Activated CD4-positive, alpha-beta T cell treated with anti-CD3 and anti-CD28 coated beads, Interleukin-2, amount 50 U/mL, for 16 hours (primary cell): ENCODE measurements at regions not wholly inside any gene's neighbourhood (a gene's known extent, or its start where the extent isn't known, plus 50 kb on each side); places are given as distances from the start of the nearest gene placed in this dataset.
"Not testable (repeated sequence)": the region's sequence is repeated elsewhere in the genome, so short reads cannot be mapped to it uniquely, and the experiment has no call there.

ENCODE experiments used
- DNase-seq: peaks from one replicate; pipeline ENCODE4 v3.0.0-alpha.2; 2020

DNA sequence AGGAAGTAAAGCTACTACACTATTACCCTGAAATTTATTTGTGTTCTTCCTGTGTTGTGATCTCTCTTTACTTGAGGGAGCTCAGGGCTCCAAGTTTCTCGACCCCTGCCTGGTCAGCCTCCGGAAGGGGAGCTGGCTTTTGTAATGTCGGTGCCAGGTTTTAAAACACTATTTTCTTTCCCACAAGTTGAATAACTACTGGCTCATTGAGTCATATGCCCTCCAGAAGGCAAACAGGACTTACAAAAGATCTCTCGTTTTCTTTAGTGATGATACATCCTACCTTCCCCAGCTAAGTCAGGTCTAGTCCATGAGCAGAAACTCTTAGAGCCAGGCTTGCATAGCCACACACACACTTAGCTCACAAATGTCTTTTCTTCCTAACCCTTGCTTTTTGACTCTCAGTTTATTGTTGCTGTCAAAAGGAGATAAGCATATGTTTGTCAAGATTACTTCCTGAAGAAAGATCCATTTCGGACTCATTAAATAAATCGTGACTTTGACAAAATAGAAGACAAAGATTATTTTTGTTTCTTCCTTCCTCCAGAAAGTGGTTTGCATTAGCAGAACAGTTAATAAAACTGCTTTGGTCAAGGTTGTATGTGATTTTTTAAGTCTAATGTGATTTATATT lies 209.8 kb upstream of the FLRT2 start:
- no peak for DNase-seq

GRCh38 chr14:85325134-85326017 lies 204.6 kb upstream of the FLRT2 start:
- no peak for DNase-seq

DNA sequence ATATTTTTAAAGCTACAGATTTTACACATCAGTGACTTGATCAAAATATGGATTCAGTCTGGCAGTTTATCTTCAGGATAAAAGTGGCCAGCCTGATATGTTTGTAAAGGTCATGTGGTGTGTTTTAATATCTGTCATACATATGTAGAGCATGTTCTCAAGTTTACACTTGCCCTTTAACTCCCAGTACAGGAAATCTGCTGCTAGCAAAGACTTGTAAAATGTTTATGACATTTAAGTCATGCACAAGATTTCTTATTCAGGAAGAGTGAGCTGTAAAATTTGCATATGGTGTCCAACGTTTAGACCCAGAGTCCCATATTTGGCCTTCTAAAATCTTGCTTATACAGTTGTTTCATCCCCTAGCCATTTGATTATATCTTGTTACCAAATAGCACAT lies 197.5 kb upstream of the FLRT2 start:
- DNase-seq: no peak

- no peak for DNase-seq
Measured at GRCh38 chr14:85333313-85333712, 196.6 kb upstream of the FLRT2 start.

- no peak for DNase-seq
Measured at GRCh38 chr14:85333841-85334240, 196.1 kb upstream of the FLRT2 start.

- DNase-seq: no peak
Measured at GRCh38 chr14:85334316-85334715, 195.6 kb upstream of the FLRT2 start.

DNA sequence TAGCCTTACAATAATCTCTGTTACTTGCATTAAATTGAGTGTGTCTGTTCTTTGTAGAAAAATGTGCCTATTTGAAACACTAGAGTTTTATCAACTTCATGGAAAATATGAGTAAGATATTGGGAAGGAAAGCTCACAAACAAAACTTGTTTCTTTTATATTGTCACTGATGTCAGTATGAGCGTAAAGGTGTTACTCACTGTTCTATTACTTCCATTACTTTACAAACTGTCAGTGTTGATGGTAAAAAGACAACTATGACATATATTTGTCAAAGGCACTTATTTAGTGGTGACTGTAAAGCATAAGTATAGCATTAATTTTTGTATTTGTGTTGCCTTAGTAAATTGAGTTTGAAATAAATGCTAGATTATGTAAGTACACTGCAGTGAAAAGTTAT lies 193.7 kb upstream of the FLRT2 start:
- no peak for DNase-seq

- DNase-seq: no peak
Measured at GRCh38 chr14:85336817-85337216, 193.1 kb upstream of the FLRT2 start.

DNA sequence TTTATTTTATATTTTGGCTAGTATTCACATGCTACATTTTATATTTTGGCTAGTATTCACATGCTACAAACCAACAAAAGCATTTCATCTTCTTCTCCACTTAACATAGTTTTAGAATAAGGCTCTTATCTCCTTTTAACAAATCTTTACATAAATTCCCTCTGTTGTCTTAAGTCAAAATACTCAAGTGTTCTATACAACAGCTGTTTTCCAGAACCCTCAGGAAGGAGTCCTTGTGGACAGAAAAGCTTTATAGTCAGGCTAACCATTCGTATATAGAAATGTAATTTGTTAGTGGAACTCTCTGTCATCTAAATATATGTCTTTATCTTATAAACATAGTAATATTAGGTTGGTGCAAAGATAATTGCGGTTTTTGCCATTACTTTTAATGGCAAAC lies 191.0 kb upstream of the FLRT2 start:
- DNase-seq: no peak

GRCh38 chr14:85342858-85343607 lies 186.9 kb upstream of the FLRT2 start:
- no peak for DNase-seq

DNA sequence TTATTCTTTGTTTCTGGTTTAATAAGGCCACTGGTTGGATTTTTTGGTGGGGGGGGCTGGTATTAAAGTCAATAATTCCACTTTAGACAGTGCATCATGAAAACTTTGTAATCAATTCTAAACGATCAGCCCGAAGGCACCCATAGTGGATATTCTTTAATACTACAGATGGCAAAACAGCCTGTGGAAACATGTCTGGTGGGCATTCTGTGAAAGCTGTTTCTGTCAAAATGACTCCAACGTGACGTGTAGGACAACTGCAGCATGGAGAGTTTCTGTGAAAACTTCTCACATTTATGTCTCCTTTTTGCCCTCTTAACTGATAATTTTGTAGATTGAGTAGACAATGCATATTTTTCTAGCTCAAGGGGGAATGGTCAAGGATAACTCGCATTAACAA lies 185.8 kb upstream of the FLRT2 start:
- DNase-seq: no peak

DNA sequence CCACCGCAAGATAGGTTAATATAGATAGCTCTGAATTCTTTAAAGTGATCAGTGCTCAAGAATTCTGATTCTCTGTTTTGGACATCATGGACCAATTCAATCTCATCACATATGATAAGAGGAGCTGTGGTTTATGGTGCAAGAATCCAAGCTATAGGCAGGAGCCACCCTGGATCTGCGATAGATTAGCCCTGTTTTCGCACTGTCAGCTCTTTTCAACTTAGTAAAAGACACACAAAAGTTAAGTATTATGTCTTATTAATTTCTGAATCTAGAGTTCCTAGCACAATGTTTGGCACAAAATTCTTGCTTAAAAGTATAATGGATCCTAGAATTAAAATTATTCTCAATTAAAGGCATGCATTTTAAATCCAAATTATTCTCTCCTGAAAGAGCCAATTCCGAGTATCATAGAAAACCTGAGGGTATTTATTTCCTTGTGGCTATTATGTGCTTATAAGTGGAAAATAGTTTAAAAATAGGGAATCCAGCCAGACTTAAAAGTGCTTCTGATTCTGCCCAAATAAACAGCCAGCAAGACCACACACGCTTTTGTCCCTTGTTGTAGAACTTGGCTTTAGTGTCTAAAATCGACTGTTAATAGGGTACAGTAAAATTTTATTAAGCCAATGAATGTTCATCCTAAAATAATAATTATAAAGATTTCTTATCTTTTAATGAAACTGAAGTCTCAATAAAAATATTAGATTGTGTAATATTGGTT lies 184.9 kb upstream of the FLRT2 start:
- DNase-seq: no peak

DNA sequence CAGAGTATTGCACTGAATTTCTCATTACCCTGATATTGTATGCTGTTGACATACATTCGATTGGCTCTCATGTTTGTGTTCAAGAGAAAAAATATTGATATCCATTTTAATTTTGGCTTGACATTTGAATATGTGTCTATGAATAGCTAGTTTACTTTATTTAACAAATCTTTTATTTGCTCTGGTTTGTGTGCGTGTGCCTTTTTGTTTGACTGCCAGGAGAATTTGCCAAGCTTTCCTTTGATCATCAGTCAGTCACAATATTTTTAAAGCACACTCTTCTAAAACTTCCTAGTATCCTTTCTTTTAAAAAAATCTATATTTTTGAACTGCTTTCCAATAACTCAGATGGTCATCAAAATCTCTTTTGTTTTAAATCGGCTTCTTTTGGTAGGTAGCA lies 179.3 kb upstream of the FLRT2 start:
- no peak for DNase-seq

DNA sequence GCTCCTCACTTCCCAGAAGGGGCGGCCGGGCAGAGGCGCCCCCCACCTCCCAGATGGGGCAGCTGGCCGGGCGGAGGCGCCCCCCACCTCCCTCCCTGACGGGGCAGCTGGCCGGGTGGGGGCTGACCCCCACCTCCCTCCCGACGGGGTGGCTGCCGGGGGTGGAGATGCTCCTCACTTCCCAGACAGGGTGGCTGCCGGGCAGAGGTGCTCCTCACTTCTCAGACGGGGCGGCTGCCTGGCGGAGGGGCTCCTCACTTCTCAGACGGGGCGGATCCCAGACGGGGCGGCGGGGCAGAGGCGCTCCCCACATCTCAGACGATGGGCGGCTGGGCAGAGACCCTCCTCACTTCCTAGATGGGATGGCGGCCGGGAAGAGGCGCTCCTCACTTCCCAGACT lies 177.4 kb upstream of the FLRT2 start:
- not testable (repeated sequence) for DNase-seq

GRCh38 chr14:85357120-85357519 lies 172.8 kb upstream of the FLRT2 start:
- no peak for DNase-seq

DNA sequence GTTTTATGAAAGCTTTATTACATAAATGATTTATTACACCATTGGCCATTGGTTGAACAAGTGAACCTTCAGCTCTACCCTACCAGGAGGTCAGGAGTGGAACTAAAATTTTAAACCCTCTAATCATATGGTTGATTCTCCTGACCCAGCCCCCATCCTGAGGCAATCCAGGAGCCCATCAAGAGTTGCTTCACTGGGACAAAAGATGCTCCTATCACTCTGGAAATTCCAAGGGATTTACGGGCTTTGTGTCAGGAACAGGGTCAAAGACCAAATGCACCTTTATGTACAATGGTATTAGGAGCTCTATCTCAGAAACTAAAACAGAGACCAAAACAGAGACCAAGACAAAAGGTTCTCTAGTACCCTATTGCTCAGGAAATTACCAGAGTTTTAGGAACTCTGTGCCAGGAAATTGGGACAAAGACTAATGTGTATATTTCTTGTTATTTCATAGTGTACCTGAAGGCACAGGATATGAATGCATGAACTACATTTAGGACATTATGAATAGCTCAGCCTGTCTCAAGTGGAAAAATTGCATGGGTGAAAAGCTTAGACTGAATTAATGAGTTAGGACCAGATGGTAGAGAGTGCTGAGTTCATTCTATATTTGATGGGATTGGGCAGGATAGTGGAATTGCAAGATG lies 171.7 kb upstream of the FLRT2 start:
- DNase-seq: no peak

DNA sequence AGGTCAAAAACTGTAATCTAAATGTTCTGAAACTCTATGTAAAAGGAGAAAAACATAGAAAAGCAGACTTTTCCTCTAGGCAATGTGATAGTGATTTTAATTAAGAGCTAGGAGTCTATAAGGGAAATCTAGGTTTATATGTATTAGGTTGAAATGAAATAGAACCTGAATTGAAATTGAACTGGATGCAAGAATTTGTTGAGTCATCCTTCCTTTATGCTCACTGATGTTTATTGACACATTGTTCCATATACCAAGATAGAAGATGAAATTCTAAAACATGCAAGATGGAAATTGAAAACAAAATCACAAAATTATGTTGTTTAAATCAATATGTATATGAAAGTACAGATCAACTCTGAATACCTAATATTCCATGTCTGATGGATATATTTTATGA lies 170.4 kb upstream of the FLRT2 start:
- DNase-seq: no peak

DNA sequence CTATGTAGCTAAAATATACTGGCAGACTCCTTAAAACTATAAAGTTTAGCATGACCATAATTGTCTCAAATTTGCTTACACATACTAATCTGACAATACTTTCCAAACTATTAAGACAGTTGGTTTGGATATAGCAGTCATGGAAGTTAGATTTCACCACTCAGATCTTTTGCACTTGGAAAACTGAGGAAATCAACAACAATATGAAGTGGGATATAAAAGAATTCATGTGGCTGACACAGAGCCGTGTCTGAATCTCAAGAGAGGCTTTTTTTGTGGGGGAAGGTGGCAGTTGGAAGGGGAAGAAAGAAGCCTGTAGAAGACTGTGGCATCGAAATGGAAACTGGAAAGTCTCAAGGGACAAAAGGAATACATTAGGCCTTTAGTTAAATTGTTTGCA lies 166.6 kb upstream of the FLRT2 start:
- no peak for DNase-seq

GRCh38 chr14:85366226-85366625 lies 163.7 kb upstream of the FLRT2 start:
- no peak for DNase-seq

DNA sequence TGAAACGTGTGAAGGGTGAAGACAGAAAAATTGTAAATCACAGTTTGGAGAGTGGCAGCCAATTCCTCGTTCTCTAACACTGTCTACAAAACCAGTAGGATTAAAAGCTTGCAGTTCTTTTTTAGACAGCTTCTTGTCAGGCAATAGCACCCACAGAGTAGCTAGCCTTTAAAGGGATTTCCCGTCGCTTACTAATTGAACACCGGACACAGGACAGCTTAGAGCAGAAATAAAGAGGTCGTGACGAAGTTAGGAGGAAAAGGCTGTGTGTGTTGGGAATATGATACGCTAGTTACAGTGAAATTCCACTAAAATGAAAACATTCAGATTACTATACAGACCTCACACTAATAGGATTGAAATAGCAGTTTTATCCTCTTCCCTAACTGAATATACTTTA lies 149.1 kb upstream of the FLRT2 start:
- DNase-seq: no peak

GRCh38 chr14:85382341-85382740 lies 147.6 kb upstream of the FLRT2 start:
- no peak for DNase-seq

DNA sequence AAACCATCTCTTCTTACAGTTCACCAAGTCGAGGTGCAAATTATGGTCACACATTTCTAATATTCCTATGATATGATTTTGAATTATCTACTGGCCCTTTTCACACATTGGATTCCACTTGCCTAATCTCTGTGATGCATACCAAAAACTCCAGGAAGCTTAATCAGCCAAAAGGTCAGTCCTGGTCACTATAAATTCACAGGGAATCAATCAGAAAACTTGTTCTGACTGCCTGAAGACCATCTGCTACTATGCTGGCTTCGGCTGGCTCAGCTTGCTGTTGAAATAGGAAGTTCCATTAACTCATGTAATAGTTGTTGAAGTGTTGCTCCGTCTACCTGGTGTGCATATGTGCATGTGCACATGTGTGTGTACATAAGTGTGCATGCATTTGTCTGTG lies 142.8 kb upstream of the FLRT2 start:
- DNase-seq: no peak

DNA sequence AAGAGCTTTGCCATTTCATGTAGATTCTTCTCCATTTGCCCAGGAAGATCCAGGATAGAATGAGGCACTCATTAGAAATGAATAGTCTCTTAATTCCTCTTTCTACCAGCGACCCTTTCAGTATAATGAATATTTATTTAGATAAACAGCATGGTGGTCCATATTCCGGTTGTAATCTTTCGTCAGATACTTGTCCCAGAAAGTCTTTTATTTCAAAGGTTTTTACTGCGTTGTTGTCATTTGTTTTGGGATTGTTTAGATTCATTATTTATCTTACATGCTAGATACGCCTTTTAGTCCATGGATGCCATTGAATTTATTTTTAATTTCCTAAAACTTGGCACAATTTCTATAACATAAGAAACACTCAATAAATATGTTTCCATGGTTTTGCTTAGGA lies 139.7 kb upstream of the FLRT2 start:
- DNase-seq: no peak
